A673 (cell line): ENCODE measurements at regions not wholly inside any gene's neighbourhood (a gene's known extent, or its start where the extent isn't known, plus 50 kb on each side); places are given as distances from the start of the nearest gene placed in this dataset.
A peak's percentile ranks its signal among the peaks of the same experiment; 100 is the strongest.

Source experiments
- BruUV-seq: library from RNA; stranded (reverse); fragments of 400-500 nt; replicated peaks from 2 replicates; lab custom pipeline; 2021; lab: Mats Ljungman, UMichigan
- CTCF ChIA-PET: fragments of 300-600 bp; sonication (Branson Sonifier 250); formaldehyde crosslinking; loops from one replicate; lab custom pipeline; 2022; ENCODE audit warnings: antibody characterized with exemption; lab: Charles Lee
- POLR2A ChIA-PET: fragments of 300-600 bp; sonication (Branson Sonifier 250); formaldehyde crosslinking; loops from one replicate; lab custom pipeline; 2022; ENCODE audit warnings: antibody characterized with exemption; ENCODE audit not compliant: low non-redundant PET; lab: Charles Lee
- DNase-seq: peaks from one replicate; pipeline ENCODE4 v3.0.0-alpha.2; 2015; ENCODE audit warnings: low spot score
- H3K27ac ChIP-seq: fragments of 200-600 bp; sonication (generic); 2 replicates; pipeline ENCODE4 v1.5.1; 2016; ENCODE audit warnings: mixed run types, low read depth, mild to moderate bottlenecking, mixed read lengths, antibody characterized with exemption, low read length; ENCODE audit not compliant: poor library complexity, severe bottlenecking
- H3K27me3 ChIP-seq: fragments of 200-600 bp; sonication (generic); replicated peaks from 2 replicates; pipeline ENCODE4 v1.6.1; 2017; ENCODE audit warnings: mixed run types, low read depth, mild to moderate bottlenecking, mixed read lengths, antibody characterized with exemption, low read length; ENCODE audit not compliant: insufficient read depth, poor library complexity
- H3K36me3 ChIP-seq: fragments of 200-600 bp; sonication (generic); 2 replicates; pipeline ENCODE4 v1.6.1; 2016; ENCODE audit warnings: mixed run types, mild to moderate bottlenecking, mixed read lengths, antibody characterized with exemption, low read length; ENCODE audit not compliant: insufficient read depth, poor library complexity, severe bottlenecking
- H3K4me1 ChIP-seq: fragments of 200-600 bp; sonication (generic); 2 replicates; pipeline ENCODE4 v1.6.1; 2017; ENCODE audit warnings: mixed run types, mild to moderate bottlenecking, mixed read lengths, antibody characterized with exemption, low read length; ENCODE audit not compliant: insufficient read depth, poor library complexity, severe bottlenecking
- H3K4me3 ChIP-seq: fragments of 200-600 bp; sonication (generic); 2 replicates; pipeline ENCODE4 v1.5.1; 2016; ENCODE audit warnings: low read depth, mixed run types, mild to moderate bottlenecking, mixed read lengths, low read length; ENCODE audit not compliant: poor library complexity, severe bottlenecking
- H3K9me3 ChIP-seq: fragments of 200-600 bp; sonication (generic); 2 replicates; pipeline ENCODE4 v1.6.1; 2016; ENCODE audit warnings: mixed run types, low read depth, mild to moderate bottlenecking, mixed read lengths, antibody characterized with exemption, low read length; ENCODE audit not compliant: poor library complexity, severe bottlenecking
- CTCF ChIP-seq: fragments of 300-800, 200-600 bp; sonication (generic); conservative IDR thresholded peaks from 2 replicates; pipeline ENCODE4 v1.5.1; 2017; ENCODE audit warnings: low read depth, mild to moderate bottlenecking, antibody characterized with exemption, low read length, moderate library complexity, mixed read lengths
- EZH2 ChIP-seq: fragments of 200-600 bp; sonication (generic); IDR thresholded peaks from 2 replicates; pipeline ENCODE4 v1.6.1; 2017; ENCODE audit warnings: borderline replicate concordance, low read depth, mild to moderate bottlenecking, mixed read lengths, antibody characterized with exemption, low read length; ENCODE audit not compliant: poor library complexity, severe bottlenecking
- intact Hi-C: fragments of 100-400 bp; cut with micrococcal nuclease; formaldehyde crosslinking; loops from one replicate; pipeline ENCODE4 v1.10.0; 2022; ENCODE audit not compliant: unreplicated experiment

- intact Hi-C loops: no loop called here
- Histone ChIP-seq H3K4me1 (no peaks in the 10 kb centered on the region), H3K27ac (no peak overlapping the region), H3K9me3 (no peaks in the 10 kb centered on the region), H3K4me3 (no peak overlapping the region), H3K36me3 (no peaks in the 10 kb centered on the region), H3K27me3 (peaks cover 12% of the 10 kb centered on the region)
- POLR2A ChIA-PET: no interaction called here
- TF ChIP-seq CTCF (no peak), EZH2 (no peak)
- no peak for DNase-seq
- CTCF ChIA-PET: no interaction called here
- BruUV-seq: no TSS peak
Observed at GRCh38 chr5:159768243-159768642, 148.0 kb upstream of the ADRA1B start.

DNA sequence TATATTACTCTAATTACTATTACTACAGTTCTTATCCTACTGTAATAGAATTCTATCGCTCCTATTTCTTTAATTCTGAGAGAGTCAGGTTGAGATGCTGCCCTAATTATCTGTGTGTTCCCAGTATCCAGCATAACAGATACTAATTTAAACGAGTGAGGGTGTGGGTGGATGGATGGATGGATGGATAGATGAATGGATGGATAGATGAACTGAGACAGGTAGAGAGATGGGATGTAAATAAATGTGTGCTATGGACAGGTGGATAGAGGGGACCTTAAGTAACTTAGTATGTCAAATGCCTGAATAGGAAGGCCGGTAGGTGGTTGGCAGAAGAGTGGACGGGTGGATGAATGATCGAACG is 143.6 kb upstream of the ADRA1B start:
- Histone ChIP-seq H3K4me3 (no peak overlapping the region), H3K9me3 (no peaks in the 10 kb centered on the region), H3K4me1 (no peaks in the 10 kb centered on the region), H3K27me3 (peaks cover 28% of the 10 kb centered on the region), H3K36me3 (no peaks in the 10 kb centered on the region), H3K27ac (no peak overlapping the region)
- ChIA-PET POLR2A (no interaction called here), CTCF (no interaction called here)
- TF ChIP-seq EZH2: no peak
- no peak for TF ChIP-seq CTCF
- intact Hi-C loops: no loop called here
- no TSS peak for BruUV-seq
- no peak for DNase-seq

DNA sequence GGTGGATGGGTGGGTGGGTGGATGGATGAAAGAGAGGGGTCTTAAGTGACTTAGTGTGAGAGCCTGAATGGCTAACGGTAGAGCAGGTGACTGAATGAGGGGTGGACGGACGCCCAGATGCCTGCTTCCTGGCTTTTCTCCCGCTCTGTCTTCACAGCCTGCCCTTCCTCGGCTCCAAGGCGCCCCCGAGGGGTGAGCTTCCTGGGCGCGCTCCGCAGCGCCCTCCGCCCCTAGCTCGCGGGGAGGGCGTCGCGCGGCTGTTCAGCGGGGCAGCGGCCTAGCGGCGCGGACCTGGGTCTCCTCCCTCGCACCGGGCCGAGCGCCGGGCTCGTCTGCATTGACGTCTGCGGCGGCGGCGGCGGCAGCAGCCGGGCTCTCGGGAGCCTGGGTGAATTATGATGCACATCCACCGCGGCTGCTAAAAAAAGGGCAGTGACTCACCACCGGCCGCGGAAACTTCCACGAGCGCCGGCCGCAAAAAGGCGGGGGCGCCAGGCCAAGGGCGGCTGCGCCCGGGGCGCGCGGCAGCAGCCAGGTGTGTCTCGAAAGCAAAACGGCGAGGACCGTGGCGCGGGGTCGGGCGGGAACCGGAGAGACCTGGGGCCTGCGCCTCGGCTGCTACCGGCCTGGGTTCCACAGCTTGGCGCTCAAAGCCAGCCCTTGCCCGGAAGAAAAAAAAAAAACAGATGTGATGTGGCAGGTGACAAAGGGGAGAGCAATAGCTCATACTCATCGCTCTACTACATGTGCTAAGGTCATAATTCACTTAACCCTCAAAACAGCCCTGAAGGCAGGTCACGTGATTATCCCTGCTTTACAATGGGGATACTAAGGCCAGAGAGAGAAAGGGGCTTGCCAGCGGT is 143.0 kb upstream of the ADRA1B start:
- POLR2A ChIA-PET: no interaction called here
- H3K27ac ChIP-seq: no peak overlapping the region
- peak; percentile 17 for DNase-seq
- BruUV-seq: no TSS peak
- H3K9me3 ChIP-seq: no peaks in the 10 kb centered on the region
- TF ChIP-seq CTCF: 0 out of 2 replicates have a peak, but pooled peaks have one; percentile 14
- TF ChIP-seq EZH2: peak; percentile 61
- H3K27me3 ChIP-seq: peaks cover 28% of the 10 kb centered on the region
- H3K4me3 ChIP-seq: peak overlapping the region; percentile 21
- CTCF ChIA-PET: no interaction called here
- no peaks in the 10 kb centered on the region for H3K36me3 ChIP-seq
- no peaks in the 10 kb centered on the region for H3K4me1 ChIP-seq
- intact Hi-C loops: no loop called here
